Fibroblast of lung (primary cell): ENCODE measurements at regions not wholly inside any gene's neighbourhood (a gene's known extent, or its start where the extent isn't known, plus 50 kb on each side); places are given as distances from the start of the nearest gene placed in this dataset.
"Not testable (repeated sequence)": the region's sequence is repeated elsewhere in the genome, so short reads cannot be mapped to it uniquely, and the experiment has no call there.

Experiments used
- DNase-seq, 2 donors: peaks; one replicate each; pipeline versions ENCODE4 v3.0.0 to v3.0.0-alpha.2; 2010; ENCODE audit warnings: low read depth in 2 of 2
- H2AFZ ChIP-seq: 2 replicates; pipeline ENCODE4 v1.5.1; 2012; ENCODE audit warnings: low read length, control low read depth, inconsistent platforms
- H3K27ac ChIP-seq: 2 replicates; pipeline ENCODE4 v1.5.1; 2011; ENCODE audit warnings: low read length, control low read depth; ENCODE audit not compliant: insufficient read depth
- H3K27me3 ChIP-seq: 2 replicates; pipeline ENCODE4 v1.5.1; 2011; ENCODE audit warnings: mild to moderate bottlenecking, low read length; ENCODE audit not compliant: control insufficient read depth, insufficient read depth
- H3K36me3 ChIP-seq: 2 replicates; pipeline ENCODE4 v1.5.1; 2011; ENCODE audit warnings: low read length; ENCODE audit not compliant: control insufficient read depth, insufficient read depth
- H3K4me1 ChIP-seq: 2 replicates; pipeline ENCODE4 v1.5.1; 2011; ENCODE audit warnings: low read length; ENCODE audit not compliant: control insufficient read depth, insufficient read depth; ENCODE audit errors: extremely low read depth
- H3K4me2 ChIP-seq: 2 replicates; pipeline ENCODE4 v1.5.1; 2011; ENCODE audit warnings: low read length, control low read depth; ENCODE audit not compliant: insufficient read depth; ENCODE audit errors: extremely low read depth
- H3K4me3 ChIP-seq, 4 experiments: fragments of 200-600 bp in 1 of 4; sonication (generic) in 1 of 4; replicated peaks in 1 of 4; 2 replicates each; pipeline ENCODE4 v1.5.1; 2011 to 2016; ENCODE audit warnings: low read length in 4 of 4, low read depth in 3 of 4, mild to moderate bottlenecking in 3 of 4, control low read depth in 2 of 4, inconsistent platforms in 1 of 4, mixed read lengths in 1 of 4; ENCODE audit not compliant: insufficient read depth in 1 of 4; ENCODE audit errors: control extremely low read depth in 1 of 4
- H3K79me2 ChIP-seq: 2 replicates; pipeline ENCODE4 v1.5.1; 2012; ENCODE audit warnings: mild to moderate bottlenecking, low read length, inconsistent platforms; ENCODE audit not compliant: control insufficient read depth, insufficient read depth
- H3K9ac ChIP-seq: 2 replicates; pipeline ENCODE4 v1.5.1; 2011; ENCODE audit warnings: mild to moderate bottlenecking, low read length, control low read depth; ENCODE audit not compliant: insufficient read depth
- H3K9me3 ChIP-seq: 2 replicates; pipeline ENCODE4 v1.5.1; 2012; ENCODE audit warnings: low read depth, low read length; ENCODE audit not compliant: control insufficient read depth, insufficient read depth
- H4K20me1 ChIP-seq: 2 replicates; pipeline ENCODE4 v1.5.1; 2011; ENCODE audit warnings: low read length; ENCODE audit not compliant: control insufficient read depth, insufficient read depth; ENCODE audit errors: extremely low read depth
- CTCF ChIP-seq, 2 donors: IDR thresholded peaks in 1 of 2; conservative IDR thresholded peaks in 1 of 2; 1 replicate in 1 of 2; 2 replicates in 1 of 2; pipeline ENCODE4 v1.5.1; 2011 to 2012; ENCODE audit warnings: low read length in 2 of 2, control low read depth in 1 of 2, inconsistent platforms in 1 of 2, low read depth in 1 of 2, mild to moderate bottlenecking in 1 of 2
- EZH2 ChIP-seq: IDR thresholded peaks from 2 replicates; pipeline ENCODE4 v1.5.1; 2012; ENCODE audit warnings: low read length, control low read depth, mild to moderate bottlenecking; ENCODE audit errors: missing control alignments

GRCh38 chr2:167749016-167749415 lies 498.4 kb downstream of the STK39 start:
- H3K27me3 ChIP-seq, result no peaks in the 10 kb centered on the region
- no peak overlapping the region for H3K4me2 ChIP-seq
- TF ChIP-seq EZH2 (no peak), CTCF (conservative IDR thresholded peaks at IDR 0.05 in 1 of 2, IDR thresholded peaks at IDR 0.05 in 1 of 2; ENCODE audit: low read depth in 1 of 2, low read length in 2 of 2) (no peak)
- H3K36me3 ChIP-seq, result no peaks in the 10 kb centered on the region
- no peaks in the 10 kb centered on the region for H3K9me3 ChIP-seq
- no peaks in the 10 kb centered on the region for H3K4me1 ChIP-seq
- H3K27ac ChIP-seq, result no peak overlapping the region
- H2AFZ ChIP-seq, result no peak overlapping the region
- no peaks in the 10 kb centered on the region for H4K20me1 ChIP-seq
- H3K79me2 ChIP-seq, result no peaks in the 10 kb centered on the region
- H3K4me3 ChIP-seq, result no peak overlapping the region
- no peak overlapping the region for H3K9ac ChIP-seq
- peak; percentile 23 to 70 for DNase-seq

GRCh38 chr2:167748536-167748935 lies 498.9 kb downstream of the STK39 start:
- H3K36me3 ChIP-seq, result no peaks in the 10 kb centered on the region
- TF ChIP-seq CTCF (conservative IDR thresholded peaks at IDR 0.05 in 1 of 2, IDR thresholded peaks at IDR 0.05 in 1 of 2; ENCODE audit: low read depth in 1 of 2, low read length in 2 of 2) (no peak), EZH2 (no peak)
- no peaks in the 10 kb centered on the region for H3K79me2 ChIP-seq
- H3K27me3 ChIP-seq, result no peaks in the 10 kb centered on the region
- H3K27ac ChIP-seq, result no peak overlapping the region
- no peak for DNase-seq
- H4K20me1 ChIP-seq, result no peaks in the 10 kb centered on the region
- H3K4me2 ChIP-seq, result no peak overlapping the region
- H3K4me1 ChIP-seq, result no peaks in the 10 kb centered on the region
- no peaks in the 10 kb centered on the region for H3K9me3 ChIP-seq
- H3K9ac ChIP-seq, result no peak overlapping the region
- no peak overlapping the region for H3K4me3 ChIP-seq
- no peak overlapping the region for H2AFZ ChIP-seq

GRCh38 chr2:167745667-167746066 lies 501.7 kb downstream of the STK39 start:
- Histone ChIP-seq H3K4me3 (no peak overlapping the region), H3K79me2 (no peaks in the 10 kb centered on the region), H3K27me3 (no peaks in the 10 kb centered on the region), H3K36me3 (no peaks in the 10 kb centered on the region), H3K27ac (no peak overlapping the region), H3K9ac (no peak overlapping the region), H2AFZ (no peak overlapping the region), H3K4me2 (no peak overlapping the region), H4K20me1 (no peaks in the 10 kb centered on the region), H3K9me3 (no peaks in the 10 kb centered on the region), H3K4me1 (no peaks in the 10 kb centered on the region)
- DNase-seq, result no peak
- no peak for TF ChIP-seq EZH2
- no peak for TF ChIP-seq CTCF (conservative IDR thresholded peaks at IDR 0.05 in 1 of 2, IDR thresholded peaks at IDR 0.05 in 1 of 2; ENCODE audit: low read depth in 1 of 2, low read length in 2 of 2)

DNA sequence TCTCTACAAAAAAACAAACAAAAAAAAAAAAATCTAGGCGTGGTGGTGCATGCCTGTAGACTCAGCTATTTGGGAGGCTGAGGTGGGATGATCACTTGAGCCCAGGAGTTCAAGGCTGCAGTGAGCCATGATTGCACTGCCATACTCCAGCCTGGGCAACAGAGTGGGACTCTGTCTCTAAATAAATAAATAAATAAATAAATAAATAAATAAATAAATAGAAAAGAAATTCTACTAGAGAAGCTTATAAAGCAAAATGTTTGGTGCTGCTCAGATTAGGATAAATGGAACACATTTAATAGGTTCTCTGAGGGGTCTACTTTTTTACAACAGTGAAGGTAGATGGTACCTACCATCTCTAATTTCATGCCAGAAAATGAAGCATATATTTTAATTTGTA lies 507.5 kb downstream of the STK39 start:
- H3K27me3 ChIP-seq, H3K36me3 ChIP-seq, H3K27ac ChIP-seq, H2AFZ ChIP-seq, H3K9me3 ChIP-seq, H3K9ac ChIP-seq, DNase-seq, H3K79me2 ChIP-seq, H4K20me1 ChIP-seq, H3K4me2 ChIP-seq, H3K4me1 ChIP-seq, H3K4me3 ChIP-seq: not testable (repeated sequence)
